ENCODE measurements at regions not wholly inside any gene's neighbourhood (a gene's known extent, or its start where the extent isn't known, plus 50 kb on each side); places are given as distances from the start of the nearest gene placed in this dataset.

DNA sequence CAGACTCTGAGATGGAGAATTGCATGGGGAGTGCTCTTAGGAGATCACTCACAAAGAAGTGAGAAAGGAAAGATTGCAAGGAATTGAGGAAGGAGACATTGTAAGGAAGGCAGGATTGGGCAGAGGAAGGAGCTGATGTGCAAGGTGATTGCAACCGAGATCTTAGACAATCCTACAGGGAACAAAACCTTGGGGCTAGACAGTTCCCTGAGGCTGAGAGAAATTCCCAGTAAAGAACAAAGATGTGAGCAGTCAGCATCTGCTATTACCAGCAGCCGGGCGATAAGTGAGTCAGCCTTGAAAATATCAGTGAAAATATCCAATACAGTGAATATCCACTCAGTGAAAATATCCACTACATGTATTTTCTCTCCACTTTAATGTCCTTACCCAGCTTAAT is 143.6 kb upstream of the TBC1D5 start (continued):
- TF ChIP-seq, protein P1, sequence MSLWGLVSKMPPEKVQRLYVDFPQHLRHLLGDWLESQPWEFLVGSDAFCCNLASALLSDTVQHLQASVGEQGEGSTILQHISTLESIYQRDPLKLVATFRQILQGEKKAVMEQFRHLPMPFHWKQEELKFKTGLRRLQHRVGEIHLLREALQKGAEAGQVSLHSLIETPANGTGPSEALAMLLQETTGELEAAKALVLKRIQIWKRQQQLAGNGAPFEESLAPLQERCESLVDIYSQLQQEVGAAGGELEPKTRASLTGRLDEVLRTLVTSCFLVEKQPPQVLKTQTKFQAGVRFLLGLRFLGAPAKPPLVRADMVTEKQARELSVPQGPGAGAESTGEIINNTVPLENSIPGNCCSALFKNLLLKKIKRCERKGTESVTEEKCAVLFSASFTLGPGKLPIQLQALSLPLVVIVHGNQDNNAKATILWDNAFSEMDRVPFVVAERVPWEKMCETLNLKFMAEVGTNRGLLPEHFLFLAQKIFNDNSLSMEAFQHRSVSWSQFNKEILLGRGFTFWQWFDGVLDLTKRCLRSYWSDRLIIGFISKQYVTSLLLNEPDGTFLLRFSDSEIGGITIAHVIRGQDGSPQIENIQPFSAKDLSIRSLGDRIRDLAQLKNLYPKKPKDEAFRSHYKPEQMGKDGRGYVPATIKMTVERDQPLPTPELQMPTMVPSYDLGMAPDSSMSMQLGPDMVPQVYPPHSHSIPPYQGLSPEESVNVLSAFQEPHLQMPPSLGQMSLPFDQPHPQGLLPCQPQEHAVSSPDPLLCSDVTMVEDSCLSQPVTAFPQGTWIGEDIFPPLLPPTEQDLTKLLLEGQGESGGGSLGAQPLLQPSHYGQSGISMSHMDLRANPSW (CRISPR knock-in tag; conservative IDR thresholded peaks at IDR 0.05; ENCODE audit: low read depth), result no peak
- TF ChIP-seq, protein P2, sequence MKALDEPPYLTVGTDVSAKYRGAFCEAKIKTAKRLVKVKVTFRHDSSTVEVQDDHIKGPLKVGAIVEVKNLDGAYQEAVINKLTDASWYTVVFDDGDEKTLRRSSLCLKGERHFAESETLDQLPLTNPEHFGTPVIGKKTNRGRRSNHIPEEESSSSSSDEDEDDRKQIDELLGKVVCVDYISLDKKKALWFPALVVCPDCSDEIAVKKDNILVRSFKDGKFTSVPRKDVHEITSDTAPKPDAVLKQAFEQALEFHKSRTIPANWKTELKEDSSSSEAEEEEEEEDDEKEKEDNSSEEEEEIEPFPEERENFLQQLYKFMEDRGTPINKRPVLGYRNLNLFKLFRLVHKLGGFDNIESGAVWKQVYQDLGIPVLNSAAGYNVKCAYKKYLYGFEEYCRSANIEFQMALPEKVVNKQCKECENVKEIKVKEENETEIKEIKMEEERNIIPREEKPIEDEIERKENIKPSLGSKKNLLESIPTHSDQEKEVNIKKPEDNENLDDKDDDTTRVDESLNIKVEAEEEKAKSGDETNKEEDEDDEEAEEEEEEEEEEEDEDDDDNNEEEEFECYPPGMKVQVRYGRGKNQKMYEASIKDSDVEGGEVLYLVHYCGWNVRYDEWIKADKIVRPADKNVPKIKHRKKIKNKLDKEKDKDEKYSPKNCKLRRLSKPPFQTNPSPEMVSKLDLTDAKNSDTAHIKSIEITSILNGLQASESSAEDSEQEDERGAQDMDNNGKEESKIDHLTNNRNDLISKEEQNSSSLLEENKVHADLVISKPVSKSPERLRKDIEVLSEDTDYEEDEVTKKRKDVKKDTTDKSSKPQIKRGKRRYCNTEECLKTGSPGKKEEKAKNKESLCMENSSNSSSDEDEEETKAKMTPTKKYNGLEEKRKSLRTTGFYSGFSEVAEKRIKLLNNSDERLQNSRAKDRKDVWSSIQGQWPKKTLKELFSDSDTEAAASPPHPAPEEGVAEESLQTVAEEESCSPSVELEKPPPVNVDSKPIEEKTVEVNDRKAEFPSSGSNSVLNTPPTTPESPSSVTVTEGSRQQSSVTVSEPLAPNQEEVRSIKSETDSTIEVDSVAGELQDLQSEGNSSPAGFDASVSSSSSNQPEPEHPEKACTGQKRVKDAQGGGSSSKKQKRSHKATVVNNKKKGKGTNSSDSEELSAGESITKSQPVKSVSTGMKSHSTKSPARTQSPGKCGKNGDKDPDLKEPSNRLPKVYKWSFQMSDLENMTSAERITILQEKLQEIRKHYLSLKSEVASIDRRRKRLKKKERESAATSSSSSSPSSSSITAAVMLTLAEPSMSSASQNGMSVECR (CRISPR knock-in tag; IDR thresholded peaks at IDR 0.05; ENCODE audit: borderline replicate concordance), result no peak
- no peak for TF ChIP-seq GRHL2 (CRISPR knock-in tag; IDR thresholded peaks at IDR 0.05; ENCODE audit: insufficient replicate concordance, severe bottlenecking)
- TF ChIP-seq, protein P3, sequence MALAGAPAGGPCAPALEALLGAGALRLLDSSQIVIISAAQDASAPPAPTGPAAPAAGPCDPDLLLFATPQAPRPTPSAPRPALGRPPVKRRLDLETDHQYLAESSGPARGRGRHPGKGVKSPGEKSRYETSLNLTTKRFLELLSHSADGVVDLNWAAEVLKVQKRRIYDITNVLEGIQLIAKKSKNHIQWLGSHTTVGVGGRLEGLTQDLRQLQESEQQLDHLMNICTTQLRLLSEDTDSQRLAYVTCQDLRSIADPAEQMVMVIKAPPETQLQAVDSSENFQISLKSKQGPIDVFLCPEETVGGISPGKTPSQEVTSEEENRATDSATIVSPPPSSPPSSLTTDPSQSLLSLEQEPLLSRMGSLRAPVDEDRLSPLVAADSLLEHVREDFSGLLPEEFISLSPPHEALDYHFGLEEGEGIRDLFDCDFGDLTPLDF (CRISPR knock-in tag; IDR thresholded peaks at IDR 0.05), result no peak
- no peak for TF ChIP-seq NFYB (CRISPR knock-in tag; conservative IDR thresholded peaks at IDR 0.05; ENCODE audit: low read depth)

DNA sequence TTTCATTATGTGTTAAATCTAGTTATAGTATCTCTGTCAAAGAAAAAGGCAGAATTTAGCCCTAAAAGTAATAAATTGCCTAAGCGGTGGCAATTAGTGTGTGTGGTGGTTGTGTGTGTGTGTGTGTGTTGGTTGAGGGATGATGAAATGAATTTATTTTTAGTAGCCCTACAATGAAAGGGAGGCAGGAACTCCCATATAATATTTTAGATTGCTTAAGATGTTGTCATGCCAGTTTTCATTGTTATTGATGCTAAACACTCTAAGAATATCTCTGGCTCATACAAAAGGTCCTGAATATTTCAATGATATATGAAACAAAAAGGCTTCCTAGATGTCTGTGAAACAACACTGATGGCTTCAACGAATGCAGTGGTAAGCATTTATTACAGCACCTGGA is 140.6 kb upstream of the TBC1D5 start:
- no peak overlapping the region for H3K27ac Mint-ChIP-seq
- ChIA-PET POLR2A (no interaction called here), CTCF (interaction anchor here (1.6 kb wide), 1 partner anchor 11 kb away, joined by 11 read pairs; no protein-coding TSS in a partner anchor)
- peaks cover 10% of the 10 kb centered on the region for H3K4me1 Mint-ChIP-seq
- H3K36me3 Mint-ChIP-seq, result no peaks in the 10 kb centered on the region
- no peaks in the 10 kb centered on the region for H3K9me3 Mint-ChIP-seq
- no peaks in the 10 kb centered on the region for H3K27me3 Mint-ChIP-seq (ENCODE audit: low read depth)
- H3K4me3 Mint-ChIP-seq, result no peak overlapping the region
- DNase-seq (ENCODE audit: low spot score) (no peak), ATAC-seq (no peak)
- no peak for TF ChIP-seq TP53 (CRISPR knock-in tag; IDR thresholded peaks at IDR 0.05)
- TF ChIP-seq ZNF121 (CRISPR knock-in tag; IDR thresholded peaks at IDR 0.05), result no peak
- no peak for TF ChIP-seq EMX1 (CRISPR knock-in tag; IDR thresholded peaks at IDR 0.05)
- no peak for TF ChIP-seq RORB (CRISPR knock-in tag; IDR thresholded peaks at IDR 0.05)
- TF ChIP-seq, protein P4, sequence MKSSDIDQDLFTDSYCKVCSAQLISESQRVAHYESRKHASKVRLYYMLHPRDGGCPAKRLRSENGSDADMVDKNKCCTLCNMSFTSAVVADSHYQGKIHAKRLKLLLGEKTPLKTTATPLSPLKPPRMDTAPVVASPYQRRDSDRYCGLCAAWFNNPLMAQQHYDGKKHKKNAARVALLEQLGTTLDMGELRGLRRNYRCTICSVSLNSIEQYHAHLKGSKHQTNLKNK (CRISPR knock-in tag; IDR thresholded peaks at IDR 0.05), result no peak
- no peak for TF ChIP-seq RELA (CRISPR knock-in tag; IDR thresholded peaks at IDR 0.05; ENCODE audit: borderline replicate concordance)
- TF ChIP-seq SOX15 (CRISPR knock-in tag; IDR thresholded peaks at IDR 0.05), result no peak
- TF ChIP-seq ZNF416 (CRISPR knock-in tag; IDR thresholded peaks at IDR 0.05), result no peak
- TF ChIP-seq, protein P2 (CRISPR knock-in tag; IDR thresholded peaks at IDR 0.05; ENCODE audit: borderline replicate concordance), result no peak
- TF ChIP-seq ZNF396 (CRISPR knock-in tag; IDR thresholded peaks at IDR 0.05; ENCODE audit: borderline replicate concordance), result no peak
- TF ChIP-seq, protein P5, sequence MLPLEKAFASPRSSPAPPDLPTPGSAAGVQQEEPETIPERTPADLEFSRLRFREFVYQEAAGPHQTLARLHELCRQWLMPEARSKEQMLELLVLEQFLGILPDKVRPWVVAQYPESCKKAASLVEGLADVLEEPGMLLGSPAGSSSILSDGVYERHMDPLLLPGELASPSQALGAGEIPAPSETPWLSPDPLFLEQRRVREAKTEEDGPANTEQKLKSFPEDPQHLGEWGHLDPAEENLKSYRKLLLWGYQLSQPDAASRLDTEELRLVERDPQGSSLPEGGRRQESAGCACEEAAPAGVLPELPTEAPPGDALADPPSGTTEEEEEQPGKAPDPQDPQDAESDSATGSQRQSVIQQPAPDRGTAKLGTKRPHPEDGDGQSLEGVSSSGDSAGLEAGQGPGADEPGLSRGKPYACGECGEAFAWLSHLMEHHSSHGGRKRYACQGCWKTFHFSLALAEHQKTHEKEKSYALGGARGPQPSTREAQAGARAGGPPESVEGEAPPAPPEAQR (CRISPR knock-in tag; IDR thresholded peaks at IDR 0.05), result no peak
- TF ChIP-seq MXD4 (CRISPR knock-in tag; IDR thresholded peaks at IDR 0.05; ENCODE audit: borderline replicate concordance), result no peak
- TF ChIP-seq FOXJ3 (CRISPR knock-in tag; IDR thresholded peaks at IDR 0.05; ENCODE audit: borderline replicate concordance), result no peak
- no peak for TF ChIP-seq IRF2 (CRISPR knock-in tag; IDR thresholded peaks at IDR 0.05; ENCODE audit: borderline replicate concordance, low read depth)
- TF ChIP-seq CBFB (CRISPR knock-in tag; IDR thresholded peaks at IDR 0.05; ENCODE audit: low read depth), result no peak
- no peak for TF ChIP-seq MYBL2 (CRISPR knock-in tag; IDR thresholded peaks at IDR 0.05)
- TF ChIP-seq TCF7 (CRISPR knock-in tag; IDR thresholded peaks at IDR 0.05; ENCODE audit: low read depth), result no peak
- no peak for TF ChIP-seq CREB1 (CRISPR knock-in tag; IDR thresholded peaks at IDR 0.05)

Measured in WTC11 (cell line).